G401.6 (cell line): ENCODE measurements at regions not wholly inside any gene's neighbourhood (a gene's known extent, or its start where the extent isn't known, plus 50 kb on each side); places are given as distances from the start of the nearest gene placed in this dataset.

ENCODE experiments used
- FAIRE-seq: peaks from 2 replicates; lab custom pipeline; 2012; peaks lifted over from hg19 to GRCh38; lab: Jason Lieb, UNC

DNA sequence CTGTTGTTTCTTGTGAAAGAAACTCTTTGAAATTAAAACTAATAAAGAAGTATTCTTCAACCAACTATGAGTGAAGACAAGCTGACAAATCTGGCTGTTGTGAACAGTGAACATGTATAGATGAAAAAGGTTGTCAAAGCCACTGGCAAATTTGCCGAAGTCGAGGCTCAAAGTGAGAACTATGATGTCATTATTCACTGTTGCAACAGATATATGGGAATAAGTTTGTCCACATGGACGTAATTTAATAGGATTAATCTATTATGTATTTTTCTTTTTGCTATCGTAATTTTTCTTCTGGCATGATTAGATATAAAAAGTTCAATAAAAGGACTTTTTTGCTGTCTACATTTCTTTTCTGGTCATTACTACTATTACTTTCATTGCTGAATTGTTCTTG is 223.2 kb upstream of the ZNF507 start:
- FAIRE-seq: no peak

DNA sequence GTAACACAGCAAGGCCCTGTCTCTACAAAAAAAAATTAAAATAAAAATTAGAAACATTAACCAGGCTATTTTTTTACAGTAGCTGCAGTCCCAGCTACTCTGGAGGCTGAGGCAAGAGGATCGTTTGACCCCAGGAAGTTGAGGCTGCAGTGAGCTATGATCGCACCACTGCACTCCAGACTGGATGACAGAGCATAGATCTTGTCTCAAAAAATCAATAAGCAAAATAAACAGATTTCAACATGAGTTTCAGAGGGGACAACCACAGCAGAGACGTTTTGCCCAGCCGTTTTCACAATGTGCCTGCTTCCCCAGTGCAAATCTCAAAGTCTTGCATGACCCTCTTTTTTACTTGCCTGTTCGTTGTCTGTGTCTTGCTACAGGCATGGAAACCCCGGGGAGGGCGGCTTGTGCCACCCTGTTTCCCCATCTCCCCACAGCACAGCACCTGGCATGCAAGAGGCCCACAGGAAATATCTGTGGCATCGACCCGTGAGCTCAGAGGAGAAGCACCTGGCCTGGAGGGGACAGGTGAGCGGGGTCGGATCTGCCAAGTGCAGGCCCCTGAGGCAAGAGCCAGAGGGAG is 222.0 kb upstream of the ZNF507 start:
- no peak for FAIRE-seq

DNA sequence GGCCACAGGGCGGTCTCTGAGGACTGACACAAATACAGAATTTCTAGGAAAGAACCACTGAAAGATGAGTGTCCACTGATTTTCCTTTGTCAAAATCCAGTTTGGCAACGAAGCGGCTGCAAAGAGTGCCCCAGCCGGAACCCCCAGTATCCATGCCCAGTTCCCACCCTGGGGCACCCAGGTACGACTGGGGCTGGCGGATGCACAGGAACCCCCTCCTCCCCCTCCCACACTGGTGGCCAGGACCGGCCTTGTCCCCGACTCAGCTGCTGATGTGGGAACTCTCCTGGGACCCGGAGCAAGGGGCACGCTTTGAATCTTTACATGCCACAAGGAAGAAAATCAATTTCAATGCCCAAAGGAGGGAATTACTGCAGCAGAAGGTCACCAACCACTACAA is 220.8 kb upstream of the ZNF507 start:
- FAIRE-seq: no peak

GRCh38 chr19:32129141-32129540 is 216.3 kb upstream of the ZNF507 start:
- FAIRE-seq: no peak

GRCh38 chr19:32130332-32130731 is 215.1 kb upstream of the ZNF507 start:
- no peak for FAIRE-seq

DNA sequence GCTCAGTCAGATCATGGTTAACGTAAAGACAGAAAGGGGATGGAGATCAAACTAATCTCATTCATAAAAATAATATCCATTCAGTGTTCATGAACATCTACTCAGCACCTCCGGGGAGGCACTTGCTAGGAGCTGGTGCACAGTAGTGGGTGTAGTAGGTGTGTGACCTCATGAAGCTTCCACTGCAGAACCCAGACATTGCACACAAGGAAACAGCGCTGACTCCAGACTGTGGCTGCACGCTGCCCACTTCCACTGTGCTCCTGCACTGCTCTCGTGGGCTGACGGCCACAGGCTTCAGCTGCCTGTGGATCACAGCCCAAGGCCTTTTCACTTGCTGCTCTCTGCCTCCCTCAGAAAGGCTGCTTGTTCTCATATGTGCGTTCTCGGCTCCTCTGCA is 214.4 kb upstream of the ZNF507 start:
- no peak for FAIRE-seq

DNA sequence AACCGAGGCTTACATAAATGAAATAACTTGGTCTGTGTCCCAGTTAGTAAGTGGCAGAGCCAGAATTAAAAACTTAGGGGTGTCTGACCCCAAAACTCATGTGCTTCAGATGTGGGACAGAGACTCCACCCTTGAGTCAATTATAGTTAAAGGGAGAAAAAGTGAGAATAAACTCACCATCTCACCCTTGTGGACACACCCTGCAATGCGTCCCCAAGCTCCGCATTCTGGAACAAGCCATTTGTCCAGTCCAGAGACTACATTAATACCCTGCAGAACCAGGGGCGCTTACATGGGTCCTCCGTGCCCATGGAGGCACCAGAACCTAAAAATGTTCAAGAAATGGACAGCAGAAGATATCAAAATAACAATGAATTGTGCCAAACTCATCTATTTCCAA is 207.0 kb upstream of the ZNF507 start:
- no peak for FAIRE-seq

DNA sequence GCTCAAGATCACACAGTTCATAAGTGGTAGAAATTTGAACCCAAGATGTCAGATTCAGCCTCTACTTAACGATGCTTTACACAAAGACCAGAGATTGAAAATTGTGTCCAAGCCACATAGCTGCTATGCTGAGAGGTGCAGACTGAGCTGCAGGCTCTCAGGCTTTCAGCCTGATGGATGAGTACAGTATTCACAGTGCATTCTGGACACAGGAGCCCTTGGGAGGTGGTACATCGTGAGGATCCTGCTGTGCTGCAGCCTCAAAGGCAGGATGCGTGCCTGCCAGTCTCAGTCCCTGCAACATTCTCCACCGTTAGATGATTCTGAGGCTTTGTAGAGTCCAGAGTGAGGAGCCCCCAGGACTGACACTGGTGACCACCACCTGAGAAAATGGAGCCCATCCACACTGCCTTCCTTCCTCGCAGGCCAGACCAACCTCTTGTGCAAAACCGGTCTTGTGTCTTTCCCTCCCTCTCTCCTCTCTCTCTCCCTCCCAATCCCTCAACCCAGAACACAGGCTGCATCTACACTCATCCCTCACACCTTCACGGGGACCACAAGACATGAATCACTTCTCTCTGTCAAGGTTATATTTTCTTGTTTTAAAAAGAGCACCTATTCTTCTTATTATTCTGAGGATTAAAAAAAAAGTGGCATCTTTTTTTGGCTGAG is 203.4 kb upstream of the ZNF507 start:
- FAIRE-seq: no peak

GRCh38 chr19:32146664-32147063 is 198.7 kb upstream of the ZNF507 start:
- FAIRE-seq: no peak

GRCh38 chr19:32150605-32151004 is 194.8 kb upstream of the ZNF507 start:
- FAIRE-seq: no peak

- no peak for FAIRE-seq
Measured at GRCh38 chr19:32154418-32154817, 191.0 kb upstream of the ZNF507 start.

- no peak for FAIRE-seq
Measured at GRCh38 chr19:32164384-32164992, 180.9 kb upstream of the ZNF507 start.

DNA sequence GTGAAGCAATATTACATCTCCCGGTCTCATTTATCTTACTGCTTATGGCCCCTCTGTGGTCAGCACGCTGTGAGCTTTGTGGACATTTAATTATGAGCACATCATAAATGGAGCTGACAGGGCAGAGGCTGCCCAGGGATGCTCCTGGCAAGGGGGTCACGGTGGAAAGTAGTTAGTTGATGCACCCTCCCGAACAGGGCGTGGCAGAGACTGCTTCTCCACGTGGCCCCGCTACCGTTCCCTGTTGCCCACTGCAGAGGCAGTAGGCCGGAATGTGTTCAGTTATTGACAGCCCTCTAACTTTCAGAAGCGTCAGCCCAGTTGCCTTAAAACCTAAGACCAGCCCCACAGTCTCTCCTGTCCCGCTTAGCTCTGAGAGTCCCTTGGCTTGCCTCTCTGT is 180.3 kb upstream of the ZNF507 start:
- no peak for FAIRE-seq

- no peak for FAIRE-seq
Measured at GRCh38 chr19:32165750-32166149, 179.7 kb upstream of the ZNF507 start.

- FAIRE-seq: no peak
Measured at GRCh38 chr19:32166238-32166637, 179.2 kb upstream of the ZNF507 start.

DNA sequence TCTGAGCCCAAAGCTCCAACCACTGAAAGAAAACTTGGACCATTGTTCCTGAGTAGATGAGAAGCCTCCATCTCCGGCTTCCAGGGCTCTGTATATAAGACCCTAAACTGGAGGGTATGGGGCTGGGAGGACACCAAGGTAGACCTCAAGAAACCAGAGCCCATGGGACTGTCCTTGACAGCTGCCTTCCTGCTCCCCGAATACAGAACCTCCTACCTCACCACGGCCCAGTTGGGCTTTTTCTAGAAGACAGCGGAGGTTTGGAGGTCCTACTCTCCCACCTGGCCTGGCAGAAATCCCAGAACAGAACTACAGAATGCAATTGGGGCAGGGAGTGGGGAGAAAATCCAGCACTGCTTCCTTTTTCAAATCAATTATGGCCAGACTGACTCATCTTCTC is 177.3 kb upstream of the ZNF507 start:
- FAIRE-seq: no peak

DNA sequence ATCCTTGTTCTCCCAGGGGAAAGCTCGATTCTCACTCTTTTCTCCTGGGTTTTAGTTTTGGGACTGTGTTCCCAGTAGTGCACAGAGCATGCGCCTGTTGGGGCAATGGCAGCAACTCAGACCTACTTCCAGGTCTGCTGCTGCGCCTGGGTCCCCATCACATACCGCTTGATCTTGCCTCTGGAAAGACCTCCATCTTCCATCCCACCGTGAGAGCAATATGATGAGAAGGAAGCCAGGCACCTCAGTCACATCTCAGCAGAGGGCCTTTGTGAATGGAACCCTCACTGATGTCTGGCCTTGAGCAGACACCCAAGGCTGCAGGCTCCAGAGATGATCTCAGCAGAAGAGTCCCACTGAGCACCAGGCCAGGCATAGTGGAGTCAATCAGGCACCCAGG is 176.8 kb upstream of the ZNF507 start:
- no peak for FAIRE-seq

DNA sequence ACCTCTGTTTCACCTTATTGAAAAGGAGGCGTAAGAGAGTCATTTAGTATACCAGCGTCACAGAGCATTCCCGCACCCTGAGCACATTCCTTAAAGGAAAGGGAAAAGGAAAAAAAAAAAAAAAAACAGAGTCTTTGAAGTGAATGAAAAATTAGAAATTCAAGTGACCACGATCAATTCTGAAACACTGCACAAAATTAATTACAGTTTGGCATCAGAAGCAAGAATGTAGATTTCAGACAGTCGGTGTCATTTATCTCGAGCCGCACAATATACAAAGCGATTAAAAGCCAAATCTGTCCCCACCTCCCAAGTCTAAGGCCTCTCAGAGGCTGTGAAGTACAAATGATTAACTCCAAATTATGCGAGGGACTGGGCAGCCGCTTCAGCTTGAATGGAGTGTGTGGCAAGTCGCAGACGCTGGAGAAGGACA is 173.7 kb upstream of the ZNF507 start:
- no peak for FAIRE-seq

DNA sequence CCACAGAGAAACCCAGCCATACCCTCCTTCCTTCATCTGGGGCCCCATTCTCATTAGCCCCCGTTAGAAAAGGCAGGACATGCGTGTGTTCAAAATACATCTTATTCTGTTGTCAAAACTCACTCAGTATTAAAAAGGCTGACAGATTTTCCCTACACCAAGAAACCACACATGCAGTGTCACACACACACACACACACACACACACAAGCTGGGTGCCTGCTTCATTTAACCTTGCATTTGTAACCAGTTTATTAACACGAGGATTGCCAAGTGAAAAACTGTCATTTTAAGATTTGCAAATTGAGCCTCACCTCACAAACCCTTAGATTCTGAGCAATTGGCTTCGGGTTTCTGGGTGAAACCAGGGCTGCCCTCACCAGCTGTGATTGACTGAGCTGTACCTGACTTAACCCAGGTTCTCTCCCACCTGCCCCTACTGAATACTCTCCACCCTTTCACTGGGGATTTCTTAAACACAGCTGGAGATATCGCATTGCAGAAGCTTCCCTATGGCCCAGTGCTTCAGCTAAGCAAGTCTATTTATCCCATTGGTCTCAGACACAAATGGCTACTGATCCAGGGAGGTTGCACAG is 172.7 kb upstream of the ZNF507 start:
- no peak for FAIRE-seq

- no peak for FAIRE-seq
Measured at GRCh38 chr19:32173836-32174235, 171.6 kb upstream of the ZNF507 start.

DNA sequence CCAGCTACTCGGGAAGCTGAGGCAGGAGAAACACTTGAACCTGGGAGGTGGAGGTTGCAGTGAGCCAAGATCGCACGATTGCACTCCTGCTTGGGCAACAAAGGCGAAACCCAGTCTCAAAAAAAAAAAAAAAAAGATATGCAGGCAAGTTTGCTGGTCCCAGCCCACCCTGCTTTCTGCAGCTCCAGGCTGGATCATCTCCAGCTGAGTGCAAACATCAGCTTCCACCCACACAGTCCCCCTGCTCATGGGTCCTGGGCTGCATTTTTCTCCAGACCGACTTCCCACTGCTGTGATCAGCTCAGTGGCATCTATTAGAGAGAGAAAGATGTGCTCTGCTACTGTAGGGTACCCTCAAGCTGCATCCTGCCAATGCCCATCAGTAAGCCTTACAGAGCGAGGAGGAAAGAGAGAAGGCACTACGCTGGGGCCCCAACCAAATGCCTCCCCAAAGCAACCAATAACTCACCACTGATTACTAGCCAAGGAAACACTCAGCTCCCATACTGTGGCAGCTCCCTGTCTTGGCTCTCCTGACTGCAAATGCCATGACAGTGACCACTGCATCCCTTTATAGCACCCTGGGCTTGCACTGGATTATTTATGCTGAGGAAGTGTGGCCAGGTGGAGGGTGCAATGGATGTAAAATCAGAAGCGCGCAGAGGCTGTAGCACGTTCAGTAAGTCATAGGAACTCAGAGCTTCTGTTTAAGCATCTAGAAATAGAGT is 170.9 kb upstream of the ZNF507 start:
- FAIRE-seq: no peak

- FAIRE-seq: no peak
Measured at GRCh38 chr19:32176591-32176990, 168.8 kb upstream of the ZNF507 start.

DNA sequence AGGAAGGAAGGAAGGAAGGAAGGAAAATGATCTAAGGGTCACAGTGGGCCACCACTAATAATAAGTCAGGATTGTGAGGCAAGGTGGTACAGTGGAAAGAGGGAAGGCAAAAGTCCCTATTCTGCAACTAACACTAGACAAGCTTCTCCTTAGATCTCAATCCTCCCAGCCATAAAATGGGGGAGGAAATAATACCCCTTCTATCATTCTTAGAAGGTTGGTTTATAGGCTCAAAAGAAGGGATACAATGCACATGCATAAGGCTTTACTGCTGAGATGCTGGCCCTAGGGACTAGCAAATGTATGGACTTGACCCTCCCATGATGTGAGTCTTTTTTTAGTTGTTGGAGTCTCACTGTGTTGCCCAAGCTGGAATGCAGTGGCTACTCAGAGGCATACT is 167.7 kb upstream of the ZNF507 start:
- FAIRE-seq: no peak
